ENCODE measurements at regions not wholly inside any gene's neighbourhood (a gene's known extent, or its start where the extent isn't known, plus 50 kb on each side); places are given as distances from the start of the nearest gene placed in this dataset.

DNA sequence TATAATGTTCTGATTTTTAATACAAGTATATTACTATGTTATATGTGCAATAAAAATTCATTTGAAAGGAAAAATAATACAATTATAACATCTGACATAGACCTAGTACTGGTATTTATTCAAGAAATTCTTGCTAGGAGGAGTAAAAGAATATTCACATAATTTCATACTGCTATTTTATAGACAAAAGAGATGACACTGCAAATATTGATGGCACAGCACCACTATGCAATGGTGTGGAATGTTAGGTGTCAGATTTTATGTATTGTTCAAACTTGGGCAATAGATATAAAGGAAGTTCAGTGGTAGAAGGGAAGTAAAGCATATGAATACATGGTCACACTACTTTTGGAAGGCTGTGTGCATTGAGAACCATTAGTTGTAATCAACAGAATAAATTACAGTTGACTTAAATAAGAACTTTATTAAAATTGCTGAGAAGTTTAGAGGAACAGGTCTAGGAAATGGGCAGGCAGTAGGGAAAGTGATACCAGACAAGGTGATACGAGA, 143.9 kb downstream of the OR2K2 start:
- no peaks in the 10 kb centered on the region for H3K9me1 ChIP-seq (ENCODE audit: control insufficient read depth, extremely low read depth, insufficient read depth, low read length)
- no peaks in the 10 kb centered on the region for H3K36me3 ChIP-seq (ENCODE audit: control insufficient read depth in 2 of 2, extremely low read depth in 1 of 2, insufficient read depth in 2 of 2, low read length in 2 of 2)
- H4K20me1 ChIP-seq (ENCODE audit: control insufficient read depth, extremely low read depth, insufficient read depth, low read length) = no peaks in the 10 kb centered on the region
- FAIRE-seq = no peak
- H3K79me2 ChIP-seq (ENCODE audit: control insufficient read depth, insufficient read depth, low read length) = no peaks in the 10 kb centered on the region
- no peak overlapping the region for H2AFZ ChIP-seq (ENCODE audit: control insufficient read depth, low read length)
- H3K4me1 ChIP-seq (ENCODE audit: control insufficient read depth, extremely low read depth, insufficient read depth, low read length) = no peaks in the 10 kb centered on the region
- no peak overlapping the region for H3K27ac ChIP-seq (ENCODE audit: control insufficient read depth, insufficient read depth, low read length)
- no peak overlapping the region for H3K9ac ChIP-seq (ENCODE audit: control insufficient read depth, extremely low read depth, insufficient read depth, low read length)
- no peak for TF ChIP-seq EZH2 (IDR thresholded peaks at IDR 0.05; ENCODE audit: low read length)
- TF ChIP-seq, protein P1, sequence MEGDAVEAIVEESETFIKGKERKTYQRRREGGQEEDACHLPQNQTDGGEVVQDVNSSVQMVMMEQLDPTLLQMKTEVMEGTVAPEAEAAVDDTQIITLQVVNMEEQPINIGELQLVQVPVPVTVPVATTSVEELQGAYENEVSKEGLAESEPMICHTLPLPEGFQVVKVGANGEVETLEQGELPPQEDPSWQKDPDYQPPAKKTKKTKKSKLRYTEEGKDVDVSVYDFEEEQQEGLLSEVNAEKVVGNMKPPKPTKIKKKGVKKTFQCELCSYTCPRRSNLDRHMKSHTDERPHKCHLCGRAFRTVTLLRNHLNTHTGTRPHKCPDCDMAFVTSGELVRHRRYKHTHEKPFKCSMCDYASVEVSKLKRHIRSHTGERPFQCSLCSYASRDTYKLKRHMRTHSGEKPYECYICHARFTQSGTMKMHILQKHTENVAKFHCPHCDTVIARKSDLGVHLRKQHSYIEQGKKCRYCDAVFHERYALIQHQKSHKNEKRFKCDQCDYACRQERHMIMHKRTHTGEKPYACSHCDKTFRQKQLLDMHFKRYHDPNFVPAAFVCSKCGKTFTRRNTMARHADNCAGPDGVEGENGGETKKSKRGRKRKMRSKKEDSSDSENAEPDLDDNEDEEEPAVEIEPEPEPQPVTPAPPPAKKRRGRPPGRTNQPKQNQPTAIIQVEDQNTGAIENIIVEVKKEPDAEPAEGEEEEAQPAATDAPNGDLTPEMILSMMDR (optimal IDR thresholded peaks at IDR 0.05 in 1 of 3, IDR thresholded peaks at IDR 0.05 in 1 of 3, conservative IDR thresholded peaks at IDR 0.05 in 1 of 3; ENCODE audit: extremely low read depth in 1 of 3, insufficient read depth in 2 of 3, low read length in 3 of 3) = no peak
- dilution Hi-C loops (cut with MboI; ENCODE audit: extremely low pct_ligation_motif_present, low sequenced_read_pairs) = no loop called here
- no peak overlapping the region for H3K4me2 ChIP-seq (ENCODE audit: control insufficient read depth, extremely low read depth, insufficient read depth, low read depth, low read length)
- H3K9me3 ChIP-seq (ENCODE audit: control insufficient read depth, low read depth, low read length) = no peaks in the 10 kb centered on the region
- DNase-seq (ENCODE audit: low read depth, low spot score) = no peak
- no peaks in the 10 kb centered on the region for H3K27me3 ChIP-seq (ENCODE audit: control insufficient read depth, extremely low read depth, insufficient read depth, low read length)
- H3K4me3 ChIP-seq (ENCODE audit: control insufficient read depth in 2 of 3, extremely low read depth in 1 of 3, insufficient read depth in 2 of 3, low read depth in 1 of 3, low read length in 3 of 3) = no peak overlapping the region

DNA sequence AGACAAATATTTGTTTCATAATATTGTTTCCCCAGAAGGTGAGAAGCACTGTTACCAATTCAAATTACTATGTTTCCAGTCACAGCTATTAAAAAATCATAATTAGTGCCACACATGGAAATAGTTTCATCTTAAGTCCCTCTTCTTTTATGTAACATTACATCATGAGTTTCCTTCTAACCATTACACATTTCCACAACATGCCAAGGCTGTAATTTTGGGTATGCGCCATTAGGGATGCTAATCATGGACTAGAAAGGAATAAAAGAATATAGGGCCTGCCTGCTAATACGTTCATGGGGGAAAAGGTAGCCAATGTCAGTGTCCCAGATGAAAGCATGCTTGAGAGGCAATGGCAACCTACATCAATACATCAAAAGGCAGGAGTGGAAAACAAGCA, 142.5 kb upstream of the LPAR1 start:
- no peak for FAIRE-seq
- no peak overlapping the region for H3K9ac ChIP-seq (ENCODE audit: control insufficient read depth, extremely low read depth, insufficient read depth, low read length)

More for the DNA sequence above, 142.5 kb upstream of the LPAR1 start:
- Histone ChIP-seq H3K4me1 (ENCODE audit: control insufficient read depth, extremely low read depth, insufficient read depth, low read length) (no peaks in the 10 kb centered on the region), H3K4me2 (ENCODE audit: control insufficient read depth, extremely low read depth, insufficient read depth, low read depth, low read length) (no peak overlapping the region), H3K36me3 (ENCODE audit: control insufficient read depth in 2 of 2, extremely low read depth in 1 of 2, insufficient read depth in 2 of 2, low read length in 2 of 2) (no peaks in the 10 kb centered on the region), H3K9me1 (ENCODE audit: control insufficient read depth, extremely low read depth, insufficient read depth, low read length) (no peaks in the 10 kb centered on the region), H3K79me2 (ENCODE audit: control insufficient read depth, insufficient read depth, low read length) (no peaks in the 10 kb centered on the region), H3K9me3 (ENCODE audit: control insufficient read depth, low read depth, low read length) (no peaks in the 10 kb centered on the region), H3K27me3 (ENCODE audit: control insufficient read depth, extremely low read depth, insufficient read depth, low read length) (no peaks in the 10 kb centered on the region), H3K27ac (ENCODE audit: control insufficient read depth, insufficient read depth, low read length) (no peak overlapping the region), H4K20me1 (ENCODE audit: control insufficient read depth, extremely low read depth, insufficient read depth, low read length) (no peaks in the 10 kb centered on the region), H3K4me3 (ENCODE audit: control insufficient read depth in 2 of 3, extremely low read depth in 1 of 3, insufficient read depth in 2 of 3, low read depth in 1 of 3, low read length in 3 of 3) (no peak overlapping the region), H2AFZ (ENCODE audit: control insufficient read depth, low read length) (no peak overlapping the region)
- dilution Hi-C loops (cut with MboI; ENCODE audit: extremely low pct_ligation_motif_present, low sequenced_read_pairs) = no loop called here
- DNase-seq (ENCODE audit: low read depth, low spot score) = no peak
- TF ChIP-seq, protein P1 (optimal IDR thresholded peaks at IDR 0.05 in 1 of 3, IDR thresholded peaks at IDR 0.05 in 1 of 3, conservative IDR thresholded peaks at IDR 0.05 in 1 of 3; ENCODE audit: extremely low read depth in 1 of 3, insufficient read depth in 2 of 3, low read length in 3 of 3) = no peak
- TF ChIP-seq EZH2 (IDR thresholded peaks at IDR 0.05; ENCODE audit: low read length) = no peak

Data from keratinocyte (primary cell).